HepG2 (cell line): ENCODE measurements at regions not wholly inside any gene's neighbourhood (a gene's known extent, or its start where the extent isn't known, plus 50 kb on each side); places are given as distances from the start of the nearest gene placed in this dataset.

Source experiments
- PITX1 ChIP-seq: sonication (generic); formaldehyde crosslinking; IDR thresholded peaks from 2 replicates; pipeline ENCODE4 v1.5.1; 2020; ENCODE audit warnings: mild to moderate bottlenecking, missing genetic modification reagents
- POLR2AphosphoS5 ChIP-seq: IDR thresholded peaks from 2 replicates; pipeline ENCODE4 v1.6.1; 2012; ENCODE audit warnings: low read depth, low read length
- ZNF337 ChIP-seq: sonication (generic); formaldehyde crosslinking; IDR thresholded peaks from 2 replicates; pipeline ENCODE4 v1.5.1; 2020; ENCODE audit warnings: missing genetic modification reagents, low read depth, mild to moderate bottlenecking, borderline replicate concordance
- TF ChIP-seq, protein P1 (sequence below): sonication (generic); formaldehyde crosslinking; IDR thresholded peaks from 2 replicates; pipeline ENCODE4 v1.5.0; 2020; ENCODE audit warnings: mild to moderate bottlenecking, missing genetic modification reagents, moderate library complexity

- TF ChIP-seq ZNF337 (no peak), PITX1 (CRISPR knock-in tag) (no peak), POLR2AphosphoS5 (no peak)
- TF ChIP-seq, protein P1, sequence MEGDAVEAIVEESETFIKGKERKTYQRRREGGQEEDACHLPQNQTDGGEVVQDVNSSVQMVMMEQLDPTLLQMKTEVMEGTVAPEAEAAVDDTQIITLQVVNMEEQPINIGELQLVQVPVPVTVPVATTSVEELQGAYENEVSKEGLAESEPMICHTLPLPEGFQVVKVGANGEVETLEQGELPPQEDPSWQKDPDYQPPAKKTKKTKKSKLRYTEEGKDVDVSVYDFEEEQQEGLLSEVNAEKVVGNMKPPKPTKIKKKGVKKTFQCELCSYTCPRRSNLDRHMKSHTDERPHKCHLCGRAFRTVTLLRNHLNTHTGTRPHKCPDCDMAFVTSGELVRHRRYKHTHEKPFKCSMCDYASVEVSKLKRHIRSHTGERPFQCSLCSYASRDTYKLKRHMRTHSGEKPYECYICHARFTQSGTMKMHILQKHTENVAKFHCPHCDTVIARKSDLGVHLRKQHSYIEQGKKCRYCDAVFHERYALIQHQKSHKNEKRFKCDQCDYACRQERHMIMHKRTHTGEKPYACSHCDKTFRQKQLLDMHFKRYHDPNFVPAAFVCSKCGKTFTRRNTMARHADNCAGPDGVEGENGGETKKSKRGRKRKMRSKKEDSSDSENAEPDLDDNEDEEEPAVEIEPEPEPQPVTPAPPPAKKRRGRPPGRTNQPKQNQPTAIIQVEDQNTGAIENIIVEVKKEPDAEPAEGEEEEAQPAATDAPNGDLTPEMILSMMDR (CRISPR knock-in tag): no peak
Observed at GRCh38 chr5:112087222-112087621, 330.2 kb upstream of the NREP start.
